Esophagus squamous epithelium (tissue), 4 donors: ENCODE measurements at regions not wholly inside any gene's neighbourhood (a gene's known extent, or its start where the extent isn't known, plus 50 kb on each side); places are given as distances from the start of the nearest gene placed in this dataset.

Source experiments
- POLR2A ChIP-seq, 4 donors: fragments of 450-650 bp; IDR thresholded peaks; one replicate each; pipeline ENCODE4 v1.6.1; 2017; ENCODE audit warnings: antibody characterized with exemption in 4 of 4, mild to moderate bottlenecking in 4 of 4, moderate library complexity in 3 of 4
- TF ChIP-seq, protein P1 (sequence below), 6 experiments: fragments of 450-650 bp in 4 of 6; fragments of 200-600 bp in 2 of 6; sonication (generic) in 2 of 6; IDR thresholded peaks; one replicate each; pipeline ENCODE4 v1.5.1; 2016 to 2019; ENCODE audit warnings: antibody characterized with exemption in 6 of 6, mild to moderate bottlenecking in 4 of 6, moderate library complexity in 4 of 6

DNA sequence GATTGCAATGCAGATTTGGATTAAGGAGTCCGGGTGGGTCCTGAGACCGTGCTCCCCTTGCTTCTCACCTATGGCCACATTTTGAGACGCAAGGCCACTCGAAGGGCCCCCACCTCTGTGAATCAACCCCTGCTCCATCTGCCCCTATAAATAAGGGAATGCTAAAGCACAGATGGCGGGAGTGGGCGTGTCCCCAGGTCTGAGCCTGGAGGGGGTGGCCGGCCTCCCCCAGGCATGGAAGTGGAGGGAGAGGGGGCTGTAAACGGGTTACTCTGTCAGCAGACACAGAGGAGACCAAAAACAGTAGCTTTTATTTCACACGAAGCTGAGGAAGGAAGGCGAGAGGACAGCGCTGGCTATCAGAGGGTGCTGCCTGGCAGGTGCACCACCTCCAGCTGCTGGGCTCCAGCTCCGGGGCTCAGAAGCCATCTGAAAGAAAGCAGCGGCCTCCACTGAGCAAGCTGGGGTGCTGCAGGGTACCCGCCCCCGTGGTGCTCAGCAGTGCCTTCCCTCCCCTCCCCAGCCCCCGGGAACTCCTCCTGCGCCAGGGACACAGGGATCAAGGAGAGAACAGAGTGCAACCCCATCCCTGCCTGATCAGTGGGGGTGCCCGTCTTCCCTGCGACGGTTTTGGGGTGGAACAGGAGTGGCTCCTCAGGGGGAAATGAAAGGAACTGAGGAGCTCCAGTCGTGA lies 56.7 kb upstream of the RAB6C start:
- TF ChIP-seq, protein P1, sequence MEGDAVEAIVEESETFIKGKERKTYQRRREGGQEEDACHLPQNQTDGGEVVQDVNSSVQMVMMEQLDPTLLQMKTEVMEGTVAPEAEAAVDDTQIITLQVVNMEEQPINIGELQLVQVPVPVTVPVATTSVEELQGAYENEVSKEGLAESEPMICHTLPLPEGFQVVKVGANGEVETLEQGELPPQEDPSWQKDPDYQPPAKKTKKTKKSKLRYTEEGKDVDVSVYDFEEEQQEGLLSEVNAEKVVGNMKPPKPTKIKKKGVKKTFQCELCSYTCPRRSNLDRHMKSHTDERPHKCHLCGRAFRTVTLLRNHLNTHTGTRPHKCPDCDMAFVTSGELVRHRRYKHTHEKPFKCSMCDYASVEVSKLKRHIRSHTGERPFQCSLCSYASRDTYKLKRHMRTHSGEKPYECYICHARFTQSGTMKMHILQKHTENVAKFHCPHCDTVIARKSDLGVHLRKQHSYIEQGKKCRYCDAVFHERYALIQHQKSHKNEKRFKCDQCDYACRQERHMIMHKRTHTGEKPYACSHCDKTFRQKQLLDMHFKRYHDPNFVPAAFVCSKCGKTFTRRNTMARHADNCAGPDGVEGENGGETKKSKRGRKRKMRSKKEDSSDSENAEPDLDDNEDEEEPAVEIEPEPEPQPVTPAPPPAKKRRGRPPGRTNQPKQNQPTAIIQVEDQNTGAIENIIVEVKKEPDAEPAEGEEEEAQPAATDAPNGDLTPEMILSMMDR (IDR thresholded peaks at IDR 0.05) = no peak
- TF ChIP-seq POLR2A (IDR thresholded peaks at IDR 0.05) = no peak
